Activated CD8-positive, alpha-beta T cell treated with anti-CD3 and anti-CD28 coated beads for 36 hours (primary cell): ENCODE measurements at regions not wholly inside any gene's neighbourhood (a gene's known extent, or its start where the extent isn't known, plus 50 kb on each side); places are given as distances from the start of the nearest gene placed in this dataset.

Experiments used
- ATAC-seq: fragments of 200-7000 bp; cut with Tn5 transposase; one replicate; pipeline ENCODE4 v1.10.0; 2021; ENCODE audit warnings: mild to moderate bottlenecking, moderate library complexity
- CTCF ChIA-PET: fragments of 350-600 bp; sonication (Branson Sonifier 250); formaldehyde crosslinking; loops from one replicate; lab custom pipeline; 2021; ENCODE audit warnings: antibody characterized with exemption; lab: Charles Lee
- POLR2A ChIA-PET: fragments of 350-600 bp; sonication (Branson Sonifier 250); formaldehyde crosslinking; loops from one replicate; lab custom pipeline; 2021; ENCODE audit warnings: antibody characterized with exemption; lab: Charles Lee
- DNase-seq: peaks from one replicate; pipeline ENCODE4 v3.0.0-alpha.2; 2020
- H3K27ac Mint-ChIP-seq: one replicate; pipeline ENCODE4 v1.8.0; 2021; ENCODE audit warnings: mild to moderate bottlenecking, mixed read lengths
- H3K27me3 Mint-ChIP-seq: one replicate; pipeline ENCODE4 v1.8.0; 2021; ENCODE audit warnings: mixed read lengths
- H3K36me3 Mint-ChIP-seq: one replicate; pipeline ENCODE4 v1.8.0; 2021; ENCODE audit warnings: low read depth, mixed read lengths
- H3K4me1 Mint-ChIP-seq: one replicate; pipeline ENCODE4 v1.8.0; 2021; ENCODE audit warnings: low read depth, mixed read lengths
- H3K4me3 Mint-ChIP-seq: one replicate; pipeline ENCODE4 v1.8.0; 2021; ENCODE audit warnings: mild to moderate bottlenecking, moderate library complexity, mixed read lengths
- H3K9me3 Mint-ChIP-seq: one replicate; pipeline ENCODE4 v1.8.0; 2021; ENCODE audit warnings: mixed read lengths
- intact Hi-C: fragments of 100-400 bp; cut with micrococcal nuclease; formaldehyde crosslinking; loops from one replicate; pipeline ENCODE4 v1.10.0; 2022
- TF ChIP-seq, protein P1 (sequence below): fragments of 200-600 bp; IDR thresholded peaks from one replicate; pipeline ENCODE4 v1.8.0; 2022; ENCODE audit warnings: antibody characterized with exemption, mild to moderate bottlenecking

DNA sequence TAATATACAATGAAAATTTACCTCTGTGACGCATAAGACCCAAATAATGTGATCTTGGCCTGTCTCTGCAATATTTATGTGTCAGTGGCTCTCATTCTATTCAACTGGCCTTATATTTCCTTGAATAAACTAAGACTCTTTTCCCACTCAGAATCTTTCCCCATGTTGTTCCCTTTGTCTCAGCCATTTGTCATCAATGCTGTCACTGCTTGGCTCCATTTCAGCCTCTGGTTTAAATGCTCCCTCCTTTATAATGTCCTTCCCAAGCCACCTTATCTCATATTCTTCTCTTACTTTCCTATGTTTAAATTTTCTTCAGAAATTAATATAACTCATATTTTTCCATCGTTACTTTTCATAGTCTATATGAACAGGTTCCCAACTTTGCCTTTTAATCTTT, 158.3 kb upstream of the DTNA start:
- Mint-ChIP-seq H3K36me3 (no peaks in the 10 kb centered on the region), H3K27ac (no peak overlapping the region), H3K9me3 (peaks cover 1% of the 10 kb centered on the region), H3K27me3 (no peaks in the 10 kb centered on the region), H3K4me3 (no peak overlapping the region), H3K4me1 (no peaks in the 10 kb centered on the region)
- ChIA-PET POLR2A (no interaction called here), CTCF (no interaction called here)
- intact Hi-C loops: no loop called here
- DNase-seq (no peak), ATAC-seq (no peak)
- TF ChIP-seq, protein P1, sequence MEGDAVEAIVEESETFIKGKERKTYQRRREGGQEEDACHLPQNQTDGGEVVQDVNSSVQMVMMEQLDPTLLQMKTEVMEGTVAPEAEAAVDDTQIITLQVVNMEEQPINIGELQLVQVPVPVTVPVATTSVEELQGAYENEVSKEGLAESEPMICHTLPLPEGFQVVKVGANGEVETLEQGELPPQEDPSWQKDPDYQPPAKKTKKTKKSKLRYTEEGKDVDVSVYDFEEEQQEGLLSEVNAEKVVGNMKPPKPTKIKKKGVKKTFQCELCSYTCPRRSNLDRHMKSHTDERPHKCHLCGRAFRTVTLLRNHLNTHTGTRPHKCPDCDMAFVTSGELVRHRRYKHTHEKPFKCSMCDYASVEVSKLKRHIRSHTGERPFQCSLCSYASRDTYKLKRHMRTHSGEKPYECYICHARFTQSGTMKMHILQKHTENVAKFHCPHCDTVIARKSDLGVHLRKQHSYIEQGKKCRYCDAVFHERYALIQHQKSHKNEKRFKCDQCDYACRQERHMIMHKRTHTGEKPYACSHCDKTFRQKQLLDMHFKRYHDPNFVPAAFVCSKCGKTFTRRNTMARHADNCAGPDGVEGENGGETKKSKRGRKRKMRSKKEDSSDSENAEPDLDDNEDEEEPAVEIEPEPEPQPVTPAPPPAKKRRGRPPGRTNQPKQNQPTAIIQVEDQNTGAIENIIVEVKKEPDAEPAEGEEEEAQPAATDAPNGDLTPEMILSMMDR: no peak

DNA sequence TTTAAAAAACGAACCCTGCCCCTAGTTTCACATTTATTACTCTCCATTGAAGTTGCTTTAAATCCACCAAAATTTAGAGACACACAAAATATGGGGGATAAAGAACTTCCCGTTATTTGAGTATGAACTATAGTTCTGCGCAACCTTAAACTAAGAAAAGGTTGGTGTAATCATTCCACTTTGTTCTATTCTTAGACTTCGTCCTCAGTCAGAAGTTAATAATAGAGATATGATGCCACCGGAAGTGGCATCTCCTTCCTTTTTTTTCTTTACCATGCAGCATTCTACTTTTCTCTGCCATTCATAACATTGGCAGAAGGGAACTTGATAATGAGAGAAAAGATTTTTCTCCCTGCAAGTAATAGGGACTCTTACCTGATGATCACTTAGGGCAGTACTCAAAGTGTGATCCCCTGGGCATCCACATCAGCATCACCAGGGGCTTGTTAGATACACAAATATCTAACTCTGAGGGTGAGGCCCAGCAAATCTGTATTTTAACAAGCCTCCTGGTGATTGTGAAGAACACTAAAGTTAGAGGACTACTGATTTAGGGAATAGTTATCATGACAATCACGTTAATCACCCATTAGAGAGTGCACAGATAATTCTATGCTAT, 147.7 kb upstream of the DTNA start:
- DNase-seq (no peak), ATAC-seq (no peak)
- ChIA-PET CTCF (no interaction called here), POLR2A (no interaction called here)
- Mint-ChIP-seq H3K27ac (no peak overlapping the region), H3K27me3 (no peaks in the 10 kb centered on the region), H3K4me1 (no peaks in the 10 kb centered on the region), H3K36me3 (no peaks in the 10 kb centered on the region), H3K4me3 (no peak overlapping the region), H3K9me3 (no peaks in the 10 kb centered on the region)
- TF ChIP-seq, protein P1: no peak
- intact Hi-C loops: no loop called here

- H3K4me3 Mint-ChIP-seq: no peak overlapping the region
- CTCF ChIA-PET: no interaction called here
- no peak for DNase-seq
- TF ChIP-seq, protein P1: no peak
- intact Hi-C loops: no loop called here
- no peaks in the 10 kb centered on the region for H3K9me3 Mint-ChIP-seq
- no peak for ATAC-seq
- no peaks in the 10 kb centered on the region for H3K4me1 Mint-ChIP-seq
- no peaks in the 10 kb centered on the region for H3K27me3 Mint-ChIP-seq
- no peaks in the 10 kb centered on the region for H3K36me3 Mint-ChIP-seq
- H3K27ac Mint-ChIP-seq: no peak overlapping the region
- POLR2A ChIA-PET: no interaction called here
These were observed 142.2 kb upstream of the DTNA start for GRCh38 chr18:34567857-34568256.

GRCh38 chr18:34576622-34577021, 133.5 kb upstream of the DTNA start:
- Mint-ChIP-seq H3K4me3 (no peak overlapping the region), H3K36me3 (no peaks in the 10 kb centered on the region), H3K27me3 (no peaks in the 10 kb centered on the region), H3K4me1 (no peaks in the 10 kb centered on the region), H3K27ac (no peak overlapping the region), H3K9me3 (peaks cover 4% of the 10 kb centered on the region)
- ChIA-PET CTCF (no interaction called here), POLR2A (no interaction called here)
- intact Hi-C loops: no loop called here
- DNase-seq: no peak
- TF ChIP-seq, protein P1: no peak
- ATAC-seq: no peak

DNA sequence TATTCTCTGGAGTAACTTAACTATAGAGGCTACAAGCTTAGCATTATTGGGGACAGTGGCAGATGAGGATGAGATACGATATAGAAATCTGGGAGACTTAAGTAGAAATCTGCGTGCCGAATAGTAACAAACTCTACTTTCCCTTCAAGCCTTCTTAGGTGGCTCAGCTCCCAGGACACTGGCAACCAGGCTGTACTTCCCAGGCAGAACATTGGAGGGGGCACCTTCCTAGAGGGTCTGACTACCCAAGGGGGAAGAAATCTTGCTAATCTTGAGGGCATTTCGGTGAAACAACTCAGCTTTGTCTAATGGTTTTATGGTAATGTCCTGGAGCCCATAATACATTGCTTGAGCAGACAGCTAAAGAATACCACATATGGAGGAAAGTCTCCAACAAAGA, 126.2 kb upstream of the DTNA start:
- ChIA-PET CTCF (no interaction called here), POLR2A (no interaction called here)
- intact Hi-C loops: no loop called here

More for the DNA sequence above, 126.2 kb upstream of the DTNA start:
- TF ChIP-seq, protein P1: no peak
- H3K27ac Mint-ChIP-seq: no peak overlapping the region
- ATAC-seq (no peak), DNase-seq (no peak)
- H3K27me3 Mint-ChIP-seq: no peaks in the 10 kb centered on the region
- H3K36me3 Mint-ChIP-seq: no peaks in the 10 kb centered on the region
- peaks cover 4% of the 10 kb centered on the region for H3K9me3 Mint-ChIP-seq
- H3K4me3 Mint-ChIP-seq: no peak overlapping the region
- no peaks in the 10 kb centered on the region for H3K4me1 Mint-ChIP-seq
